OCI-LY1 (cell line): ENCODE measurements at regions not wholly inside any gene's neighbourhood (a gene's known extent, or its start where the extent isn't known, plus 50 kb on each side); places are given as distances from the start of the nearest gene placed in this dataset.
"Not testable (repeated sequence)": the region's sequence is repeated elsewhere in the genome, so short reads cannot be mapped to it uniquely, and the experiment has no call there.

ENCODE experiments used
- CTCF ChIP-seq: fragments of 200-600 bp; sonication (generic), shearing (Covaris generic); IDR thresholded peaks from 2 replicates; pipeline ENCODE4 v1.5.1; 2017; ENCODE audit warnings: mild to moderate bottlenecking, antibody characterized with exemption, low read length, moderate library complexity, mixed read lengths
- EZH2 ChIP-seq: fragments of 200-600 bp; sonication (generic), shearing (Covaris generic); IDR thresholded peaks from 2 replicates; pipeline ENCODE4 v1.8.0; 2017; ENCODE audit warnings: borderline replicate concordance, mixed run types, mild to moderate bottlenecking, antibody characterized with exemption, low read length, moderate library complexity, mixed read lengths

GRCh38 chr13:67902960-67903359 is 672.8 kb upstream of the PCDH9 start:
- not testable (repeated sequence) for TF ChIP-seq CTCF, EZH2
